ENCODE measurements at regions not wholly inside any gene's neighbourhood (a gene's known extent, or its start where the extent isn't known, plus 50 kb on each side); places are given as distances from the start of the nearest gene placed in this dataset.

GRCh38 chr13:57996717-57997116 lies 365.2 kb downstream of the PCDH17 start:
- DNase-seq, result no peak
- H3K79me2 ChIP-seq (ENCODE audit: insufficient read depth), result no peaks in the 10 kb centered on the region
- no peaks in the 10 kb centered on the region for H3K36me3 ChIP-seq (replicated peaks in 1 of 2; ENCODE audit: control insufficient read depth in 1 of 2, insufficient read depth in 2 of 2, low read length in 1 of 2)
- H3K27me3 ChIP-seq (ENCODE audit: insufficient read depth), result no peaks in the 10 kb centered on the region
- no peak overlapping the region for H3K9ac ChIP-seq
- no peak overlapping the region for H3K4me3 ChIP-seq (ENCODE audit: low read depth in 2 of 2, low read length in 1 of 2)
- no peaks in the 10 kb centered on the region for H3K9me3 ChIP-seq
- H3K4me1 ChIP-seq (ENCODE audit: control insufficient read depth in 1 of 2, insufficient read depth in 2 of 2, low read depth in 1 of 2, low read length in 1 of 2), result peaks cover 0 to 5% of the 10 kb centered on the region in 2 experiments; a peak in 1 of 4 replicates
- no peak overlapping the region for H3K4me2 ChIP-seq
- no peaks in the 10 kb centered on the region for H4K20me1 ChIP-seq (ENCODE audit: insufficient read depth)
- TF ChIP-seq PBX3 (IDR thresholded peaks at IDR 0.05) (no peak), RFX5 (IDR thresholded peaks at IDR 0.05; ENCODE audit: low read length) (no peak)
- POLR2A ChIA-PET, result no interaction called here
- CTCF ChIA-PET, result interaction anchor here (1.2 kb wide), 1 partner anchor 363 kb away, joined by 4 read pairs; no protein-coding TSS in a partner anchor
- WGBS (ENCODE audit: low lambda C conversion rate), result 20% methylated on average over 1 of the region's 1 CpG
- peak overlapping the region; percentile 22; the same call in 1 of the 2 replicates for H2AFZ ChIP-seq (ENCODE audit: low read depth)
- H3F3A ChIP-seq (replicated peaks; ENCODE audit: insufficient read depth), result no peaks in the 10 kb centered on the region
- no peak overlapping the region for H3K27ac ChIP-seq (ENCODE audit: low read depth in 2 of 2, low read length in 1 of 2)
- no peaks in the 10 kb centered on the region for H3K9me2 ChIP-seq

- Histone ChIP-seq H3K4me1 (ENCODE audit: control insufficient read depth in 1 of 2, insufficient read depth in 2 of 2, low read depth in 1 of 2, low read length in 1 of 2) (no peaks in the 10 kb centered on the region), H2AFZ (ENCODE audit: low read depth) (no peak overlapping the region), H3F3A (replicated peaks; ENCODE audit: insufficient read depth) (no peaks in the 10 kb centered on the region), H3K36me3 (replicated peaks in 1 of 2; ENCODE audit: control insufficient read depth in 1 of 2, insufficient read depth in 2 of 2, low read length in 1 of 2) (no peaks in the 10 kb centered on the region), H3K79me2 (ENCODE audit: insufficient read depth) (no peaks in the 10 kb centered on the region), H3K4me3 (ENCODE audit: low read depth in 2 of 2, low read length in 1 of 2) (no peak overlapping the region), H3K9ac (no peak overlapping the region), H3K4me2 (no peak overlapping the region), H4K20me1 (ENCODE audit: insufficient read depth) (no peaks in the 10 kb centered on the region), H3K27me3 (ENCODE audit: insufficient read depth) (no peaks in the 10 kb centered on the region), H3K27ac (ENCODE audit: low read depth in 2 of 2, low read length in 1 of 2) (no peak overlapping the region), H3K9me3 (no peaks in the 10 kb centered on the region), H3K9me2 (0 out of 2 replicates have a peak, but pooled peaks cover 5% of the 10 kb centered on the region)
- TF ChIP-seq NRF1 (IDR thresholded peaks at IDR 0.05; ENCODE audit: low read depth, low read length), result no peak
- TF ChIP-seq CTCF (IDR thresholded peaks at IDR 0.05), result no peak
- TF ChIP-seq ELF1 (IDR thresholded peaks at IDR 0.05), result no peak
- TF ChIP-seq RCOR1 (IDR thresholded peaks at IDR 0.05; ENCODE audit: low read length), result no peak
- no peak for TF ChIP-seq RAD21 (IDR thresholded peaks at IDR 0.05; ENCODE audit: low read length)
- no peak for TF ChIP-seq RFX5 (IDR thresholded peaks at IDR 0.05; ENCODE audit: low read length)
- no peak for TF ChIP-seq RXRA (IDR thresholded peaks at IDR 0.05; ENCODE audit: borderline replicate concordance, low read depth)
- TF ChIP-seq GABPA (IDR thresholded peaks at IDR 0.05; ENCODE audit: low read depth), result no peak
- no peak for TF ChIP-seq TAF1 (IDR thresholded peaks at IDR 0.05; ENCODE audit: borderline replicate concordance, low read depth, low read length)
- TF ChIP-seq TCF12 (IDR thresholded peaks at IDR 0.05), result no peak
- TF ChIP-seq PBX3 (IDR thresholded peaks at IDR 0.05), result no peak
- TF ChIP-seq JUND (IDR thresholded peaks at IDR 0.05), result no peak
- no peak for TF ChIP-seq CHD2 (IDR thresholded peaks at IDR 0.05; ENCODE audit: low read length, partially characterized antibody)
- TF ChIP-seq EZH2phosphoT487 (IDR thresholded peaks at IDR 0.05; ENCODE audit: borderline replicate concordance, low read depth), result no peak
- TF ChIP-seq GATA2 (CRISPR knock-in tag; IDR thresholded peaks at IDR 0.05), result no peak
- no peak for TF ChIP-seq NFIC (IDR thresholded peaks at IDR 0.05; ENCODE audit: borderline replicate concordance)
- TF ChIP-seq TEAD4 (IDR thresholded peaks at IDR 0.05; ENCODE audit: borderline replicate concordance, insufficient read depth), result no peak
- DNase-seq, result no peak
- POLR2A ChIA-PET, result no interaction called here
- 32% methylated on average over 4 of the region's 4 CpGs for WGBS (ENCODE audit: low lambda C conversion rate)
- CTCF ChIA-PET, result no interaction called here
Observed at GRCh38 chr13:58004751-58005150, 373.2 kb downstream of the PCDH17 start.
